ENCODE measurements at regions not wholly inside any gene's neighbourhood (a gene's known extent, or its start where the extent isn't known, plus 50 kb on each side); places are given as distances from the start of the nearest gene placed in this dataset.

DNA sequence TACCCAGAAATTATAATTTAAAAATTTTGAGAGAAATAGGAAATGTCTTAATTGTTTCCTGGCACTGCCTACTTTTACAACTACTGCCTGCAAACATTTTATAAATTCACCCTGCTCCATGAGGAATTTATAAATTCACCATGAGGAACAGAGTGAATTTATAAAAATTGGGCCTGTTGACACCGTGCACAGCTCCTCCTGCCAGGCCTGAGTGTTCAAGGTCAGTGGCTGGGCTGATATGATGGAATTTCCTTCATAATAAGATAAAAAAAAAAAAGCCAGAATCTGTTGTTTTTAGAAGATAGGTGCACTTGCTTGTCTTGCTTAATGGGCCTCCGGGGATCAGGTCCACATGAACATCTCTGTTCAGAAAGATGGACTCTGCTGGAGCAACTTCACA is 151.7 kb upstream of the RASGEF1B start:
- DNase-seq (no peak), ATAC-seq (ENCODE audit: poor library complexity) (no peak)
- intact Hi-C loops (cut with DNase I): no loop called here

- intact Hi-C loops (cut with DNase I): no loop called here
- no peak for DNase-seq
- ATAC-seq (ENCODE audit: poor library complexity): no peak
Observed at GRCh38 chr4:81622474-81623184, 150.9 kb upstream of the RASGEF1B start.

DNA sequence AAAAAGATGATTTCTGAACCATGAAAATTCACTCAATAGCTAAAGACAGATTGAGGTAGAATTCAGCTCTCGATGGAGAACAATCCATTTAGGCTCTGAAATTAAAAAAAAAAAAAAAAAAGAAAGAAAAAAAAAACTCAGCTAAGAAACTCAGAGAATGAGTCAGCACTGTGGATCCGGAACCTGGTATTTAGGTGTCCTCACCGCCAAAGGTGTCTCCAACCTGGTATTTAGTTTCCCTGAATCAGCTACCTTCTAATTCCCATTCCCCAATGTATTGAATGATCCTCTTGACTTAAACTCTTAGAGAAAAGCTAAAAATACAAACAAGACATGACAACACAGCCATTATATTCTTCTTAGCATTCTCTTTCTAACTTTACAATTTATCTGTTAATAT is 150.3 kb upstream of the RASGEF1B start:
- DNase-seq (no peak), ATAC-seq (ENCODE audit: poor library complexity) (no peak)
- intact Hi-C loops (cut with DNase I): no loop called here

DNA sequence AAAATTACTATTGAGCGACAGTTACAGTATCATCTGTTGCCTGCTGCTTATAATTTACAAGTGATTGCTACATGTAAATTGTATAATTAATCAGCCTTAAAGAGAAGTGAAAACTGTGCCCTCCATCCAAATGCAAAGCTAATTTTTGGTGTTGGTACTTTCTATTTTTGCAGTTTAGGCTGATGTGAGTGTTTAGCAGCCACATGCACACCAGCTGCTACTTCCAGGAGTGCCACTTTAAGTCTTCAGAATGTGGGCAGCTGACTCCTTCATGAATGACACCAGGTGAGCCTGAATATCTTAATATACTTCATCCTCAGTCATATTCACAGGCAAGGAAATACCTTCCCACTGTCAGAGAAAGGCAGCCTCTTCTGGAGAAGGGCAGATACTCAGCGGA is 149.8 kb upstream of the RASGEF1B start:
- ATAC-seq (ENCODE audit: poor library complexity) (no peak), DNase-seq (no peak)
- intact Hi-C loops (cut with DNase I): no loop called here

- intact Hi-C loops (cut with DNase I): no loop called here
- no peak for ATAC-seq (ENCODE audit: poor library complexity)
Observed at GRCh38 chr4:81620442-81620841, 148.7 kb upstream of the RASGEF1B start.

GRCh38 chr4:81617545-81617944 is 145.8 kb upstream of the RASGEF1B start:
- ATAC-seq (ENCODE audit: poor library complexity): no peak

More at GRCh38 chr4:81620442-81620841, 148.7 kb upstream of the RASGEF1B start:
- no peak for DNase-seq

GRCh38 chr4:81611221-81611620 is 139.5 kb upstream of the RASGEF1B start:
- intact Hi-C loops (cut with DNase I): no loop called here
- DNase-seq (no peak), ATAC-seq (ENCODE audit: poor library complexity) (no peak)

More at GRCh38 chr4:81617545-81617944, 145.8 kb upstream of the RASGEF1B start:
- DNase-seq: no peak
- intact Hi-C loops (cut with DNase I): no loop called here

DNA sequence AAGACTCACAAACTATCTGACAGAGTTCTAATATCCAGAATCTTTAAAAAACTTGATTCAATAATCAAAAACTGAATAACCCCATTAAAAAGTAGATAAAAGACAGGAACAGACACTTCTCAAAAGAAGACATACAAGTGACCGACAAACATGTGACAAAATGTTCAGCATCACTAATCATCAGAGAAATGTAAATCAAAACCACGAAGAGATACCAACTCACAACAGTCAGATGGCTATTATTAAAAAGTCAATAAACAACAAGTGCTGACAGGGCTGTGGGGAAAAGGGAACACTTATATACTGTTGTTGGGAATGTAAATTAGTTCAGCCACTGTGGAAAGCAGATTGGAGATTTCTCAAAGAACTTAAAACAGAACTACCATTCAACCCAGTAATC is 138.1 kb upstream of the RASGEF1B start:
- no peak for ATAC-seq (ENCODE audit: poor library complexity)
- intact Hi-C loops (cut with DNase I): no loop called here
- DNase-seq: no peak

GRCh38 chr4:81607950-81608349 is 136.2 kb upstream of the RASGEF1B start:
- intact Hi-C loops (cut with DNase I): no loop called here

DNA sequence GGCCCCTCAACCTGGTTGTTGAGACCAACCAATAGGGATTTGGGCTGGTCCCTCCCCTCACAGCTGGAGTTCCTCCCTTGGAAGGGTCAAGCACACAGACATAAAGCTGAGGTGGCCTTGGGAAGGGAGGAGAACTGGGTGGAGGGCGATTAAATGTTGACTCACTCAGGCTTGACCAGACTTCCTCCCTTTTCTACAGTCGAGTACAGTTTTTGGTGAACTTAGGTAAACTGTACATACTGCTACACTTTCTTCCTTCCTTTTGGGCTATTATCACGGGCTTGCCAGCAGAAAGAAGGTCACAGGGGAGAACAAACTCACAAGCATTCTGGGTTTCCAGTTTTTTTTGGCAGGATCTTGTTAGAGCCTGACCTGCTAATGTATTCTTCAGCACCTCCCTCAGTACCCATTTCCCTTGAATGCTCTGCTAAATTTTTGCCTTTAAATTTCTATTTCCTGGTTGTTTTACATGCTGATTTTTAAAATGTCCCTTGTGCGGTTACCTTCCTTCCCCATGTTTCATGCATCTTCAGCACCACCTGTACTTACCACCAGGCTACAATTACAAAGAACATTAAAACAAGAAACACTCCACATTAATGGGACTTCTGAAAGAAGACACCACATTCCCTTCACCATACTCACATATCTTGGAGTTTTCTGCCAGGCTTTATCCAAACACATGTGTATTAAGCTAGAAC is 135.2 kb upstream of the RASGEF1B start:
- DNase-seq (no peak), ATAC-seq (ENCODE audit: poor library complexity) (peak; percentile 60)
- intact Hi-C loops (cut with DNase I): no loop called here

More at GRCh38 chr4:81607950-81608349, 136.2 kb upstream of the RASGEF1B start:
- DNase-seq: no peak
- ATAC-seq (ENCODE audit: poor library complexity): no peak

DNA sequence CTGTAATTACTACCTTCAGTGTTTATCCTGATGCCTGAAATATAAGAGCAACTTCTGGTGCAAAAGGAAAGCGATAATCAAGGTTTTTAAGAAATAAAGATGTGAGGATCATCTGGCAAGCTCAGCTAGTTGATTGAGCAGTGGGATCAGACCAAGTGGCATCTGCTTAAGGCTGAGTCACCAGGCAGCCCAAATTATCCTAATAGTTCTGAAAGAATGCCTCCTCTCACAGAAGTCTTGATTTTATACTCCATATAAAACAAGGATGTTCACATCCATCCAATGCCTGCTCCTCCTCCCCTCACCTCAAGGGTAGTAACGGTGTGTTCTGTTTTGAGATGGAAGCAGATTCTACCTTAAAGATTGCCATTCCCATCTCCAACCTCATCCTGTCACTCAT is 134.5 kb upstream of the RASGEF1B start:
- ATAC-seq (ENCODE audit: poor library complexity) (no peak), DNase-seq (no peak)
- intact Hi-C loops (cut with DNase I): no loop called here

GRCh38 chr4:81605271-81605670 is 133.6 kb upstream of the RASGEF1B start:
- intact Hi-C loops (cut with DNase I): no loop called here
- ATAC-seq (ENCODE audit: poor library complexity) (no peak), DNase-seq (no peak)

GRCh38 chr4:81604683-81605218 is 133.0 kb upstream of the RASGEF1B start:
- intact Hi-C loops (cut with DNase I): no loop called here
- no peak for DNase-seq
- ATAC-seq (ENCODE audit: poor library complexity): no peak

DNA sequence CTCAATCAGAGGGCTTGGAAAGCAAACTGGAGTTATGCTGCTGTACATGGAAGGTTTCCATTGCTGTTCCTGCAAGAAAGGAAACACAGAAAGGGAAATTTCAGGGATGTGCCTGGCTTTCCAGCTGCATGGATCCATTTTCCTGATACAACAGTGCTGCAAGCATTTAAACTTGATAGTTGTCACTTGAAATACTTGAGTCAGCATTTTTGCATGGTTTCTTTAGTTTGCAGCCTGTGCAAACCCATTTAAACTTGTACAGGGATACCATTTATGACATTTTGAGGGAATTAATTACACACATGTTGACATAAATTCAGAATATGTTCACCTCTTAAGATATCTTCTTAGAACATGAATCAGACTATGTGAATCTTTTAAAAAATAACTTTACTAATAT is 131.1 kb upstream of the RASGEF1B start:
- no peak for DNase-seq
- ATAC-seq (ENCODE audit: poor library complexity): no peak
- intact Hi-C loops (cut with DNase I): no loop called here

- ATAC-seq (ENCODE audit: poor library complexity) (peak; percentile 44), DNase-seq (no peak)
- intact Hi-C loops (cut with DNase I): no loop called here
Observed at GRCh38 chr4:81601358-81601694, 129.6 kb upstream of the RASGEF1B start.

DNA sequence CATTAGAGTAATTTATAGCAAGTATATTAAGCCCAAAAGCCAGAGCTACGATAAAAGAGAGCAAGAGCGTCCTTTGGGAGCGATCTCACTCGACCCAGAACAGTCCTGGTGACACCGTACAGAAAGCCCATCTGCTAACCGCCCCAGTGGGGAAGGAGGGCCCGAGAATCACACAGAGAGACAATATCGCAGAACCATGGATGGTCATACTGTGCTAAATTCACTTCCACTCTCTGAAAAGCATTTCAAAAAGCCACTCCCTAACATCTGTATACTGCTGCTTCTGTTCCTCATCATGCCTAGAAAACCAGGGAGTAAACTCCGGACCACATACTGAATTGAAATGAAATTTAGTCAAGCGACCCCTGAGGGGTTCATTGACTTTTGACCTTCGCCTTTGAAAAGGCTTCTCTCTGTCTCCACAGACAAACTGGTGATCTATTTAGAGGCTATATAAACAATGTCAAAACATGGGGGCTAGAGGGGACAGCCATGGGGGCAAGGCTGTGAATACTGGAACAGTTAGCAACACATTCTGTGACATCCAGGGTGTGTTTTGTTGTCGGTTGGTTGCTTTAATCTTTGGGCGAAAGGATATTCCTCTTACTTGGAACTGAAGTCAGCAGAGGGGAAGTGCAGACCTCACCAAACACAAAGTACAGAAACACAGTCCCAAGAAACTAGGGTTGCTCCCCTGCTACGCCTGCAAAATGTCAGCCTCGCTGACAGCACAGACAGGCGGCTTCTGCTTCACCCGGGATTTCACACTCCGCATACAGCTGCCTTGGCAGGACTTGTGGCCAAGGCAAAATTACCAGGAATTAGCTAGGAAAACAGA is 129.0 kb upstream of the RASGEF1B start:
- intact Hi-C loops (cut with DNase I): no loop called here
- DNase-seq: peak; percentile 80
- peak; percentile 95 for ATAC-seq (ENCODE audit: poor library complexity)

DNA sequence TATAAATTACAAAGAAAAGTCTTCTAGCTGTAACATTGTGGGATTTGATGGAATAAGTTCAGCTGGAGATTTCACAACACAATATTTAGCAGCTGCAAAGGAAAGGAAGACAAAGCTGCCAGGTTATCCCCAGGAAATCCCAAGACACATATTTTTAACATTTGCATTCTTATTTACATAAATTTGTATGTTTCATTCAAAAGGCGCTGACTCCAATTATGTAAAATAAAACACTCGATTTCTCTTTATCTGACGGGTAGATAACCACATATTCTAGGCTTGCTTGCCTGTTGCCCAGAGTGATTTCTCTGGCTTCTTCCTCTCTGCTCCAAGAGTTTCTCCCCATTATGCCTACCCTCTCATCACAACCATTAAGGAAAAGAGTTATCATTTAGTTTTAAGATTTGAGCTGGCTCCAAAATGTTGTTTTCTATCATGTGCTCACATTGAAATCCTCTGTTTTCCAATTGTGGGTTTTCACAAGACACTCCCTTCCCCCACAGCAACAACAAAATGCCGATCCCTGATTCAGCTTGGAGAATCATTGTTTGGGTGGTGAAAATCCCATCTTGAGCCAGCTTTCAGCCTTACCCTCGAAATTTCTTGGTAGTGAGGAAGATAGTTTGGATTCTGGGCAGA is 128.2 kb upstream of the RASGEF1B start:
- DNase-seq (no peak), ATAC-seq (ENCODE audit: poor library complexity) (no peak)
- intact Hi-C loops (cut with DNase I): no loop called here

- DNase-seq: no peak
- no peak for ATAC-seq (ENCODE audit: poor library complexity)
- intact Hi-C loops (cut with DNase I): no loop called here
Observed at GRCh38 chr4:81595798-81596610, 124.3 kb upstream of the RASGEF1B start.

Measured in Right ventricle myocardium superior (tissue), 1 donor.